ENCODE measurements at regions not wholly inside any gene's neighbourhood (a gene's known extent, or its start where the extent isn't known, plus 50 kb on each side); places are given as distances from the start of the nearest gene placed in this dataset.

GRCh38 chr7:118907911-118908527, 683.5 kb downstream of the ANKRD7 start:
- TF ChIP-seq CTCF (IDR thresholded peaks at IDR 0.05; ENCODE audit: low read depth, low read length) = no peak
- no peak for TF ChIP-seq EZH2phosphoT487 (IDR thresholded peaks at IDR 0.05; ENCODE audit: low read depth)

All from OCI-LY3 (cell line).